HG03442 (cell line): ENCODE measurements at regions not wholly inside any gene's neighbourhood (a gene's known extent, or its start where the extent isn't known, plus 50 kb on each side); places are given as distances from the start of the nearest gene placed in this dataset.
"Not testable (repeated sequence)": the region's sequence is repeated elsewhere in the genome, so short reads cannot be mapped to it uniquely, and the experiment has no call there.

Experiments used
- ATAC-seq: cut with Tn5 transposase; IDR thresholded peaks from one replicate; pipeline ENCODE4 v1.9.1; 2021; ENCODE audit warnings: mild to moderate bottlenecking, moderate library complexity; ENCODE audit not compliant: unreplicated experiment

GRCh38 chr2:225254363-225254762 lies 145.1 kb upstream of the NYAP2 start:
- ATAC-seq: no peak

GRCh38 chr2:225244933-225245332 lies 154.6 kb upstream of the NYAP2 start:
- ATAC-seq: no peak

- no peak for ATAC-seq
Measured at GRCh38 chr2:225236769-225237323, 162.7 kb upstream of the NYAP2 start.

- ATAC-seq: no peak
Measured at GRCh38 chr2:225233234-225233633, 166.3 kb upstream of the NYAP2 start.

GRCh38 chr2:225231900-225232299 lies 167.6 kb upstream of the NYAP2 start:
- ATAC-seq: no peak

- not testable (repeated sequence) for ATAC-seq
Measured at GRCh38 chr2:225229346-225229745, 170.2 kb upstream of the NYAP2 start.

- ATAC-seq: no peak
Measured at GRCh38 chr2:225226441-225226840, 173.1 kb upstream of the NYAP2 start.

- ATAC-seq: no peak
Measured at GRCh38 chr2:225223301-225223700, 176.2 kb upstream of the NYAP2 start.

- ATAC-seq: no peak
Measured at GRCh38 chr2:225207471-225207870, 165.2 kb upstream of the DOCK10 start.

- ATAC-seq: no peak
Measured at GRCh38 chr2:225207043-225207442, 164.8 kb upstream of the DOCK10 start.

GRCh38 chr2:225196579-225196978 lies 154.3 kb upstream of the DOCK10 start:
- ATAC-seq: no peak

- no peak for ATAC-seq
Measured at GRCh38 chr2:225192869-225193268, 150.6 kb upstream of the DOCK10 start.

- ATAC-seq: no peak
Measured at GRCh38 chr2:225190987-225191386, 148.7 kb upstream of the DOCK10 start.

GRCh38 chr2:225184948-225185347 lies 142.7 kb upstream of the DOCK10 start:
- ATAC-seq: no peak

GRCh38 chr2:225182126-225182525 lies 139.9 kb upstream of the DOCK10 start:
- no peak for ATAC-seq

- ATAC-seq: no peak
Measured at GRCh38 chr2:225177098-225177497, 134.8 kb upstream of the DOCK10 start.

GRCh38 chr2:225173909-225174308 lies 131.6 kb upstream of the DOCK10 start:
- no peak for ATAC-seq

- no peak for ATAC-seq
Measured at GRCh38 chr2:225171350-225171749, 129.1 kb upstream of the DOCK10 start.

- no peak for ATAC-seq
Measured at GRCh38 chr2:225170162-225170561, 127.9 kb upstream of the DOCK10 start.

GRCh38 chr2:225169396-225169795 lies 127.1 kb upstream of the DOCK10 start:
- no peak for ATAC-seq

GRCh38 chr2:225165052-225165451 lies 122.8 kb upstream of the DOCK10 start:
- no peak for ATAC-seq

- no peak for ATAC-seq
Measured at GRCh38 chr2:225164401-225165050, 122.3 kb upstream of the DOCK10 start.

GRCh38 chr2:225158360-225158759 lies 116.1 kb upstream of the DOCK10 start:
- ATAC-seq: no peak
